B cell (primary cell): ENCODE measurements at regions not wholly inside any gene's neighbourhood (a gene's known extent, or its start where the extent isn't known, plus 50 kb on each side); places are given as distances from the start of the nearest gene placed in this dataset.

Source experiments
- ATAC-seq: fragments of 200-7000 bp; cut with Tn5 transposase; one replicate; pipeline ENCODE4 v1.10.0; 2021; ENCODE audit warnings: low read depth, mild to moderate bottlenecking, moderate number of reproducible peaks, moderate library complexity
- CTCF ChIA-PET: fragments of 350-600 bp; sonication (Branson Sonifier 250); formaldehyde crosslinking; loops from one replicate; lab custom pipeline; 2021; ENCODE audit warnings: antibody characterized with exemption, inconsistent platforms; lab: Charles Lee
- POLR2A ChIA-PET: fragments of 350-600 bp; sonication (Branson Sonifier 250); formaldehyde crosslinking; loops from one replicate; lab custom pipeline; 2021; ENCODE audit warnings: antibody characterized with exemption; lab: Charles Lee
- DNase-seq: peaks from one replicate; pipeline ENCODE4 v3.0.0; 2013
- H2AFZ ChIP-seq: 2 replicates; pipeline ENCODE4 v1.6.1; 2012; ENCODE audit warnings: mild to moderate bottlenecking, low read depth, low read length; ENCODE audit not compliant: insufficient read depth, poor library complexity, severe bottlenecking
- H3K27ac ChIP-seq, 2 donors: 1 replicate in 1 of 2; 2 replicates in 1 of 2; pipeline ENCODE4 v1.5.1; 2012 to 2013; ENCODE audit warnings: low read length in 2 of 2, mild to moderate bottlenecking in 2 of 2, moderate library complexity in 1 of 2
- H3K27me3 ChIP-seq, 4 experiments: fragments of 200-600 bp in 1 of 4; sonication (generic) in 1 of 4; replicated peaks in 1 of 4; 1 replicate in 2 of 4; 2 replicates in 2 of 4; pipeline versions ENCODE4 v1.6.1 to v1.7.0; 2013 to 2016; ENCODE audit warnings: low read length in 3 of 4, mild to moderate bottlenecking in 2 of 4, mixed read lengths in 1 of 4, moderate library complexity in 1 of 4; ENCODE audit not compliant: insufficient read depth in 4 of 4, control insufficient read depth in 3 of 4; ENCODE audit errors: control extremely low read depth in 1 of 4
- H3K36me3 ChIP-seq, 2 experiments: replicated peaks in 1 of 2; 1 replicate in 1 of 2; 2 replicates in 1 of 2; pipeline versions ENCODE4 v1.6.1 to v1.7.1; 2013; ENCODE audit warnings: low read length in 1 of 2; ENCODE audit not compliant: insufficient read depth in 2 of 2, control insufficient read depth in 1 of 2; ENCODE audit errors: control extremely low read depth in 1 of 2, extremely low read depth in 1 of 2
- H3K4me1 ChIP-seq, 2 donors: fragments of 200-600 bp in 1 of 2; sonication (generic) in 1 of 2; 1 replicate in 1 of 2; 2 replicates in 1 of 2; pipeline versions ENCODE4 v1.5.1 to v1.6.1; 2013 to 2017; ENCODE audit warnings: low read length in 2 of 2; ENCODE audit not compliant: control insufficient read depth in 2 of 2, insufficient read depth in 2 of 2
- H3K4me2 ChIP-seq: replicated peaks from 2 replicates; pipeline ENCODE3; 2012; ENCODE audit warnings: mild to moderate bottlenecking, low read depth, low read length; ENCODE audit not compliant: poor library complexity, severe bottlenecking
- H3K4me3 ChIP-seq, 5 experiments: fragments of 200-600 bp in 1 of 5; sonication (generic) in 1 of 5; 1 replicate in 3 of 5; 2 replicates in 2 of 5; pipeline versions ENCODE4 v1.5.1 to v1.7.0; 2011 to 2016; ENCODE audit warnings: low read length in 4 of 5, mild to moderate bottlenecking in 4 of 5, low read depth in 2 of 5, control low read depth in 1 of 5, moderate library complexity in 1 of 5; ENCODE audit not compliant: insufficient read depth in 1 of 5; ENCODE audit errors: control extremely low read depth in 1 of 5, extremely low read depth in 1 of 5
- H3K79me2 ChIP-seq: fragments of 200-600 bp; sonication (generic); one replicate; pipeline ENCODE4 v1.6.0; 2016; ENCODE audit warnings: low read length; ENCODE audit not compliant: control insufficient read depth, insufficient read depth
- H3K9ac ChIP-seq: fragments of 200-600 bp; sonication (generic); 2 replicates; pipeline ENCODE4 v1.6.1; 2017; ENCODE audit warnings: mild to moderate bottlenecking, low read length, moderate library complexity
- H3K9me3 ChIP-seq, 3 donors: one replicate each; pipeline versions ENCODE4 v1.6.1 to v1.7.1; 2013; ENCODE audit warnings: low read length in 2 of 3; ENCODE audit not compliant: control insufficient read depth in 2 of 3, insufficient read depth in 1 of 3; ENCODE audit errors: control extremely low read depth in 1 of 3
- H4K20me1 ChIP-seq: 2 replicates; pipeline ENCODE4 v1.6.0; 2012; ENCODE audit warnings: mild to moderate bottlenecking, low read length; ENCODE audit not compliant: insufficient read depth, control insufficient read depth, poor library complexity, severe bottlenecking
- H3K27ac Mint-ChIP-seq: one replicate; pipeline ENCODE4 v1.8.0; 2021; ENCODE audit warnings: mixed read lengths
- H3K27me3 Mint-ChIP-seq: one replicate; pipeline ENCODE4 v1.8.0; 2021; ENCODE audit warnings: mixed read lengths
- H3K4me1 Mint-ChIP-seq: one replicate; pipeline ENCODE4 v1.8.0; 2021; ENCODE audit warnings: mixed read lengths
- H3K4me3 Mint-ChIP-seq: one replicate; pipeline ENCODE4 v1.8.0; 2021; ENCODE audit warnings: mixed read lengths
- H3K9me3 Mint-ChIP-seq: one replicate; pipeline ENCODE4 v1.8.0; 2022; ENCODE audit warnings: mixed read lengths; ENCODE audit not compliant: insufficient read depth
- EZH2 ChIP-seq: IDR thresholded peaks from 2 replicates; pipeline ENCODE4 v1.6.1; 2012; ENCODE audit warnings: borderline replicate concordance, low read depth, mild to moderate bottlenecking, moderate library complexity, low read length; ENCODE audit not compliant: insufficient read depth, poor library complexity, severe bottlenecking
- WGBS: methylation state at CpG from one replicate; pipeline ENCODE4 v1.1.5; 2013; ENCODE audit warnings: missing lambda C conversion rate; ENCODE audit not compliant: insufficient coverage; 5-methylcytosine and 5-hydroxymethylcytosine counted together
- intact Hi-C: fragments of 100-400 bp; cut with micrococcal nuclease; formaldehyde crosslinking; loops from one replicate; pipeline ENCODE4 v1.10.0; 2022
- TF ChIP-seq, protein P1 (sequence below): fragments of 200-600 bp; IDR thresholded peaks from one replicate; pipeline ENCODE4 v1.8.0; 2022; ENCODE audit warnings: antibody characterized with exemption, mild to moderate bottlenecking

DNA sequence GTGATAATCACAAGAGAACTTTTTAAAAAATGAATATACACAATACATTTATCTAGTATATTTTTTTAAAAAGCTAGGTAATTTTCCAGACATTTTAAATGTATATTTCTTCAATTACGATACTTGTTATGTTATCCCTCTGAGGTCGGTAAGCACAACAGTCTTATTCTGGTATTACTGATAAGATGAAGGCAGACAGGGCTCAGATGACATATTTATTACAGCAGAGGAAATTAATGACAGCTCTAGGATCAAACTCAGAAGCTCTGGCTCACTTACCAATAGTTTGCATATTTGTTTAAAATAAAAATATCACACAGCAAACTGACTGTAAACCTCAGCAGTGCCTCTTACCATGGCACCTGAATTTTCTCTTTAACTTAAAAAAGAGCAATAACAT is 1347.0 kb upstream of the ADGRL2 start:
- H3K27ac Mint-ChIP-seq = no peak overlapping the region
- H3K4me3 Mint-ChIP-seq = no peak overlapping the region
- WGBS = no CpG with 5 or more reads among the region's 2 CpGs

DNA sequence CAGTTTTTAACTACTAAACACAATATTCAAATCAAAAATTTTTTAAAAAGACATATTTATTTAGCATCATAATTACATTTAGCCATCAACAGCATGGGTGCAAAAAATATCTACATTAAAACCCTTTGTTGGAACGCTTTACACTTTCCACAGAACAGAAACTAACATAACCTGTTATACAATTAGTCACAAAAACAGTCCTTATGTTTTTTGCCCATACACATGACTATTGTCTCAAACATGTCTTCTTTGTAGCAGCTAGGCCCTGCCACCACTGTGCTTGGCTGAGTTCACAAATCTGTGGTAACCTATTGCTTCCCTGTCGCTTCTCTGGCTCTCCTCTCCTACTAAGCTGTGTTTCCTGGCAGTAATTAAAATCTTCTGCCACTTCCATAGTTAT is 1350.0 kb upstream of the ADGRL2 start:
- no peaks in the 10 kb centered on the region for H3K27me3 ChIP-seq
- no peak for TF ChIP-seq EZH2
- TF ChIP-seq, protein P1, sequence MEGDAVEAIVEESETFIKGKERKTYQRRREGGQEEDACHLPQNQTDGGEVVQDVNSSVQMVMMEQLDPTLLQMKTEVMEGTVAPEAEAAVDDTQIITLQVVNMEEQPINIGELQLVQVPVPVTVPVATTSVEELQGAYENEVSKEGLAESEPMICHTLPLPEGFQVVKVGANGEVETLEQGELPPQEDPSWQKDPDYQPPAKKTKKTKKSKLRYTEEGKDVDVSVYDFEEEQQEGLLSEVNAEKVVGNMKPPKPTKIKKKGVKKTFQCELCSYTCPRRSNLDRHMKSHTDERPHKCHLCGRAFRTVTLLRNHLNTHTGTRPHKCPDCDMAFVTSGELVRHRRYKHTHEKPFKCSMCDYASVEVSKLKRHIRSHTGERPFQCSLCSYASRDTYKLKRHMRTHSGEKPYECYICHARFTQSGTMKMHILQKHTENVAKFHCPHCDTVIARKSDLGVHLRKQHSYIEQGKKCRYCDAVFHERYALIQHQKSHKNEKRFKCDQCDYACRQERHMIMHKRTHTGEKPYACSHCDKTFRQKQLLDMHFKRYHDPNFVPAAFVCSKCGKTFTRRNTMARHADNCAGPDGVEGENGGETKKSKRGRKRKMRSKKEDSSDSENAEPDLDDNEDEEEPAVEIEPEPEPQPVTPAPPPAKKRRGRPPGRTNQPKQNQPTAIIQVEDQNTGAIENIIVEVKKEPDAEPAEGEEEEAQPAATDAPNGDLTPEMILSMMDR = no peak
- Mint-ChIP-seq H3K9me3 (no peaks in the 10 kb centered on the region), H3K27me3 (no peaks in the 10 kb centered on the region), H3K27ac (no peak overlapping the region), H3K4me1 (no peaks in the 10 kb centered on the region), H3K4me3 (no peak overlapping the region)
- DNase-seq (no peak), ATAC-seq (no peak)
- intact Hi-C loops = no loop called here
- H3K36me3 ChIP-seq = no peaks in the 10 kb centered on the region
- CTCF ChIA-PET = no interaction called here
- no peak overlapping the region for H2AFZ ChIP-seq
- no peak overlapping the region for H3K4me3 ChIP-seq
- H3K27ac ChIP-seq = no peak overlapping the region
- H3K4me1 ChIP-seq = no peaks in the 10 kb centered on the region
- no peaks in the 10 kb centered on the region for H4K20me1 ChIP-seq
- no peaks in the 10 kb centered on the region for H3K79me2 ChIP-seq
- no peak overlapping the region for H3K4me2 ChIP-seq
- 56% methylated on average over 2 of the region's 2 CpGs for WGBS
- no peak overlapping the region for H3K9ac ChIP-seq
- POLR2A ChIA-PET = no interaction called here
- no peaks in the 10 kb centered on the region for H3K9me3 ChIP-seq

More for the DNA sequence above, 1347.0 kb upstream of the ADGRL2 start:
- no peaks in the 10 kb centered on the region for H3K9me3 ChIP-seq
- no peak overlapping the region for H3K4me2 ChIP-seq
- no peak overlapping the region for H3K4me3 ChIP-seq
- no peaks in the 10 kb centered on the region for H4K20me1 ChIP-seq
- H3K4me1 ChIP-seq = no peaks in the 10 kb centered on the region
- ChIA-PET CTCF (no interaction called here), POLR2A (no interaction called here)
- DNase-seq (no peak), ATAC-seq (no peak)
- no peaks in the 10 kb centered on the region for H3K36me3 ChIP-seq
- H3K27me3 ChIP-seq = no peaks in the 10 kb centered on the region
- H3K9me3 Mint-ChIP-seq = no peaks in the 10 kb centered on the region
- H3K4me1 Mint-ChIP-seq = no peaks in the 10 kb centered on the region
- H2AFZ ChIP-seq = no peak overlapping the region
- H3K9ac ChIP-seq = no peak overlapping the region
- H3K79me2 ChIP-seq = no peaks in the 10 kb centered on the region
- intact Hi-C loops = no loop called here
- H3K27me3 Mint-ChIP-seq = no peaks in the 10 kb centered on the region
- H3K27ac ChIP-seq = no peak overlapping the region
- no peak for TF ChIP-seq EZH2
- TF ChIP-seq, protein P1 = no peak
